ENCODE measurements at regions not wholly inside any gene's neighbourhood (a gene's known extent, or its start where the extent isn't known, plus 50 kb on each side); places are given as distances from the start of the nearest gene placed in this dataset.
"Not testable (repeated sequence)": the region's sequence is repeated elsewhere in the genome, so short reads cannot be mapped to it uniquely, and the experiment has no call there.

GRCh38 chr5:30596495-30597064, 596.9 kb upstream of the CDH6 start:
- DNase-seq (ENCODE audit: low read depth) = no peak

DNA sequence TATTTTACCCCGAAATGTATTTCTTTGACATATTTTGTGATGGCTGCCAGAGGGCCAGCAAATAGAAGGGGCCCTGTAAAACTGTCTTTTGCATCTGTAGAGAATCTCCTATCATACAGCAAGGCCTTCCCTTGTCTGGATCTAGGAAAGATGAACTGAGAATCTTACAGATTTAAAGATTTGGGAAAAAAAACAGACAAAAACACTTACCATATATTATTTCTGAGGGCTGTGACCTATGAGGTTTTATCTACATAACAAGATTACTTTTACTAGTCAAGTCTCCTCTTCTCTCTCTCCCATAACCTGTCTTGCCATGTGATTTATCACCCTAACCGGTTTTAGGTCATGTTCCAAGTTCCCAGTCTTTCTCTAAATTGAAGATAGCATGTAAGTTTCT, 599.2 kb upstream of the CDH6 start:
- no peak for DNase-seq (ENCODE audit: low read depth)

- no peak for DNase-seq (ENCODE audit: low read depth)
Observed at GRCh38 chr5:30592833-30593232, 600.7 kb upstream of the CDH6 start.

GRCh38 chr5:30581198-30581935, 612.1 kb upstream of the CDH6 start:
- DNase-seq (ENCODE audit: low read depth) = no peak

GRCh38 chr5:30574761-30575160, 618.7 kb upstream of the CDH6 start:
- DNase-seq (ENCODE audit: low read depth) = no peak

DNA sequence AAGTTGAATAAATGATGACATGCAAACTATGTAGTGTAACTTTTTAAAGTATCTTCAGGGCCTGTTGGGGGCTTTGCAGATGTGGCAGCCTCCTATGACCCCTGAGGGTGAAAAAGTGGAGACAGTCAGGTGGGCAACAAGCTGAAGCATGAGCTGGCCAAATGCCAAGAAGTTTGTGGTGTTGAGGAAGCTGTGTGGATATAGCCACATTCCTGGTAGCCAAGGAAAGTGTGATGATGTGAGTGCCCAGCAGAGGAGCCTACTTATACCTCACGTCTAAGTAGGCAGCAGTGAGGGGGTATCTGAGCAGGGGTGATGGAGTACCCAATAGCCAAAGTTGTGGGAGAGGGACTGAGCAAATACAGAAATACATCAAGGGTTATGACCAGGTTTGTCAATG, 621.2 kb upstream of the CDH6 start:
- DNase-seq (ENCODE audit: low read depth) = no peak

- DNase-seq (ENCODE audit: low read depth) = no peak
Observed at GRCh38 chr5:30561771-30562170, 631.7 kb upstream of the CDH6 start.

DNA sequence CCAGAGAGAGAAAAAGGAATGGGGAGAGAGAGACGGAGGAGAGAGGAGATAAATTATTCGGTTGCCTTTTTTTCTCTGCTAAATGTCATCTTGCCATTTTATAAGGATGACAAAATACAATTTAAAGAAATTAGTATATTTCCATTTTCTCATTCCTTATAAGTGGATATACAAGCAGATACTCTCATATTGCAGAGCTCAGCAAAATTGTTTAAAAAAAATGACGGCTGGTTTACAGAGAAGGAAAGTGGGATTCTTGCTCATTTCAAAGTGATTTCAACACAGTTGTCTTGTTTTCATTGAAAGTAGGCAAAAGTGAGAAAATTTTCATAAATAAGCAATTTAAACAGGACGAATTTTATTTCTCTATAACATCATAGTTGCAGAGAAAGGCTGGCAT, 641.9 kb upstream of the CDH6 start:
- DNase-seq (ENCODE audit: low read depth) = no peak

GRCh38 chr5:30548580-30549305, 644.7 kb upstream of the CDH6 start:
- no peak for DNase-seq (ENCODE audit: low read depth)

- DNase-seq (ENCODE audit: low read depth) = no peak
Observed at GRCh38 chr5:30540150-30540549, 653.3 kb upstream of the CDH6 start.

DNA sequence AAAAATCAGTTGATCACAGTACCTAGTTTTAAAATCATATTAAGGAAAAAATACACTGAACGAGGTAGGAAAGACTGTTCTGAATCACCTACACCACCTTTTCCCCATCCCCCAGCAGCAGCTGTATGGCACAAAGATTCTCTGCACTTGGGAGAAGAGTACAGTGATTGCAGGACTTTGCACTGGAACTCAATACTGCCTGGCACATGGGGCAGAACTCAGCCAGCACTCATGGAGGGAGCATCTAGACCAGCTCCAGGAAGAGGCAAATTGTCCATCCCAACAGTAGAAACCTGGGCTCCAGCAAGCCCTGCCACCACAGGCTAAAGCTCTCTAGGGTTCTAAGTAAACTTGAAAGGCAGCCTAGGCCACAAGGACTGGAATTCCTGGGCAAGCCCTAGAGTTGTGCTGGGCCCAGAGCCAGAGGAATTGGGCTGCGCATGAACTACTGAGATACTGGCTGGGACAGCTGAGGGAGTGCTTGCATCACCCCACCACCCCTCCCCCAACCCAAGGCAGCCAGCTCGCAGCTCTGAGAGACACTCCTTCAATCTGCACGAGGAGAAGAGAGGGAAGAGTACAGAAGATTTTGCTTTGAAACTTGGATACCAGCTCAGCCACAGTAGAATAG, 654.4 kb upstream of the CDH6 start:
- no peak for DNase-seq (ENCODE audit: low read depth)

DNA sequence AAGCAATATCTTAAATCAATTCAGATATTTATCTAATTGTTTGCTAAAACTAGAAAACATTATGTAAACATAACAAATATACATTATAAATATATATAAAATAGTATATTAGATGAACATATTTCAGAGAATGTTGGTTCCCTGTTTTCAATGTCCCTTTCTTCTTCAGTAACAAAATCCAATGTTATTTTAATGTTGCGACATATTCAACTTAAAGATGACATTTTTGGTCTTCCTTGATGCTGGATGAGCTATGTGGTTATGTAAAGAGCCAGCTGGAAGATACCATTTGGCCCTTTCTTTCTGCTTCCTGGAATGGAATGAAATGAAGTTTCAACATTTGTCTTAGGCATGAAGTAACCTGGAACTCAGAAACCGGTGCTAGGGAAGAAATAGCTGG, 668.1 kb upstream of the CDH6 start:
- DNase-seq (ENCODE audit: low read depth) = no peak

GRCh38 chr5:30524428-30524827, 669.1 kb upstream of the CDH6 start:
- DNase-seq (ENCODE audit: low read depth) = no peak

GRCh38 chr5:30523061-30523460, 670.4 kb upstream of the CDH6 start:
- no peak for DNase-seq (ENCODE audit: low read depth)

- DNase-seq (ENCODE audit: low read depth) = no peak
Observed at GRCh38 chr5:30505014-30505886, 688.2 kb upstream of the CDH6 start.

DNA sequence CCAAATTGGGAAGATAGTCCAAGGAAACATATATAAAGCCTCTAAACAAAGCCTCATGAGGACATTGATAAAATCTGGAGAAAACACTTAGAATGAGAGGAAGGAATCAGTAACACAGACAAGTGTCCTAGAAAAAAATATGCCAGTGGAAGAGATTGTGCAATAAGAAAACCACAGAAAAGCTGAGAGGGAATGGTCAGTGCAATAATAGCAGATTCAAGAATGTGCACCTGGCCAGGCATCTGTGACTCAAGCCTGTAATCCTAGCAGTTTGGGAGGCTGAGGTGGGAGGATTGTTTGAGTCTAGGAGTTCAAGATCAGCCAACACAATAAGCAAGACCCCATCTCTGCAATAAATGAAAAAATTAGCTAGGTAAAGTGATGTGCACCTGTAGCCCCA, 691.2 kb upstream of the CDH6 start:
- DNase-seq (ENCODE audit: low read depth) = no peak

DNA sequence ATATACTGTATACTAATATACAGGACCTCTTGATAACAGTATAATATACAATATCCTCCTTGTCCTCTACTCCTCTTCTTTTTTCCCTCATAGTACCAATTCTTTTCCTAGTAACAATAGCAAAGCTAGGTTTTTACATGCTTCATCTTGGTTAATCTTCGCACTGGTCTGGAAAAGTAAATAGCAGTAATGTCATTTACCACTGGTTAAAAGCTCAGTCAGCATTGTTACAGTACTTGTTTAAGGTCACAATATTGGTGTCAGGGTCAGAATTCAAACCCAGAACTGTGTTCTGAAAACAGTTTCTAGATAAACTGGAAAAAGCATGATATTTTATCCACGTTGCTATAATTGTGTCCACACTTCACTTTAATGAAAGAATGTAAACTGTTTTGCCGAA, 692.4 kb upstream of the CDH6 start:
- no peak for DNase-seq (ENCODE audit: low read depth)

GRCh38 chr5:30500513-30500912, 693.0 kb upstream of the CDH6 start:
- no peak for DNase-seq (ENCODE audit: low read depth)

GRCh38 chr5:30499402-30499801, 694.1 kb upstream of the CDH6 start:
- no peak for DNase-seq (ENCODE audit: low read depth)

GRCh38 chr5:30498972-30499371, 694.5 kb upstream of the CDH6 start:
- no peak for DNase-seq (ENCODE audit: low read depth)

- DNase-seq (ENCODE audit: low read depth) = not testable (repeated sequence)
Observed at GRCh38 chr5:30498509-30498908, 695.0 kb upstream of the CDH6 start.

- not testable (repeated sequence) for DNase-seq (ENCODE audit: low read depth)
Observed at GRCh38 chr5:30494113-30494512, 699.4 kb upstream of the CDH6 start.

All from GM04503 (cell line).